Vagina (tissue), 2 donors: ENCODE measurements at regions not wholly inside any gene's neighbourhood (a gene's known extent, or its start where the extent isn't known, plus 50 kb on each side); places are given as distances from the start of the nearest gene placed in this dataset.

ENCODE experiments used
- DNase-seq, 2 donors: peaks; one replicate each; pipeline ENCODE4 v3.0.0-alpha.2; 2017; ENCODE audit errors: extremely low spot score in 2 of 2
- H3K27ac ChIP-seq: fragments of 200-600 bp; sonication (generic); one replicate; pipeline ENCODE4 v1.5.1; 2019
- H3K27me3 ChIP-seq: fragments of 200-600 bp; sonication (generic); one replicate; pipeline ENCODE4 v1.5.1; 2019
- H3K36me3 ChIP-seq, 2 donors: fragments of 200-600 bp; sonication (generic); one replicate each; pipeline ENCODE4 v1.5.1; 2017 to 2019
- H3K4me1 ChIP-seq: fragments of 200-600 bp; sonication (generic); one replicate; pipeline ENCODE4 v1.5.1; 2019
- H3K4me3 ChIP-seq, 2 donors: fragments of 200-600 bp; sonication (generic); 1 replicate in 1 of 2; 2 replicates in 1 of 2; pipeline ENCODE4 v1.5.1; 2016 to 2019
- H3K9me3 ChIP-seq: fragments of 200-600 bp; sonication (generic); one replicate; pipeline ENCODE4 v1.5.1; 2019
- POLR2A ChIP-seq, 2 donors: fragments of 450-650 bp; IDR thresholded peaks; one replicate each; pipeline ENCODE4 v1.6.1; 2017; ENCODE audit warnings: antibody characterized with exemption in 2 of 2, mild to moderate bottlenecking in 2 of 2, moderate library complexity in 2 of 2
- POLR2AphosphoS5 ChIP-seq, 2 donors: sonication (generic); formaldehyde crosslinking; IDR thresholded peaks; one replicate each; pipeline ENCODE4 v1.9.0; 2017; ENCODE audit warnings: antibody characterized with exemption in 2 of 2, mild to moderate bottlenecking in 2 of 2, low read depth in 1 of 2; ENCODE audit not compliant: insufficient read depth in 1 of 2
- intact Hi-C: fragments of 100-400 bp; cut with DNase I; formaldehyde crosslinking; loops from one replicate; pipeline ENCODE4 v1.15.1; 2023
- TF ChIP-seq, protein P1 (sequence below), 3 experiments: fragments of 450-650 bp in 2 of 3; fragments of 200-600 bp in 1 of 3; sonication (generic) in 1 of 3; IDR thresholded peaks; one replicate each; pipeline ENCODE4 v1.5.1; 2017 to 2019; ENCODE audit warnings: antibody characterized with exemption in 3 of 3, mild to moderate bottlenecking in 2 of 3, moderate library complexity in 2 of 3

DNA sequence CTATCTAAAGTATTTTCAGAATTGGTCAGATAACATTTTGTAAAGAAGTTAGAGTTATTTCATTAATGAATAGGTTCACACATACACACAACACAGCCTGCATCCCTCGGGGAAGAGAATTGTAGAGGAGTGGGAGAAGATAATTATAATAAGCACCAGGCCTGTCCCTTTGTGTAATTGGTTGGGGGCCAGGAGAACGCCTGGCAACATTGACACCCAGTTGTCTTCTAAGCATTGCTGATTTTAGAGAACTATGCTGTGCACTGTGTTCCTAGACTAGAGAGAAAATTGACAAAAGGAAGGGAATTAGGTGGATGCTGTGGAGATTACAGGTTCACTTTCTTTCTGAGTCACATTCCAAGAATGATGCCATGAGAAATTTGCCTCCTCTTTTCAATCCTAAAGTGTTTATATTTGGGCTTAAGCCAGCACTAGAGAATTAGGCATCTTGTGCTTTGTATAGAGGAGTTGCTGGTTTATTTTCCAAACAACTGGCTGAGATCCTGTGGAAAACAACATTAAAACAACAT, 247.6 kb downstream of the COX7C start:
- TF ChIP-seq POLR2A (IDR thresholded peaks at IDR 0.05) (no peak), POLR2AphosphoS5 (IDR thresholded peaks at IDR 0.05; ENCODE audit: insufficient read depth in 1 of 2, low read depth in 1 of 2) (no peak)
- TF ChIP-seq, protein P1, sequence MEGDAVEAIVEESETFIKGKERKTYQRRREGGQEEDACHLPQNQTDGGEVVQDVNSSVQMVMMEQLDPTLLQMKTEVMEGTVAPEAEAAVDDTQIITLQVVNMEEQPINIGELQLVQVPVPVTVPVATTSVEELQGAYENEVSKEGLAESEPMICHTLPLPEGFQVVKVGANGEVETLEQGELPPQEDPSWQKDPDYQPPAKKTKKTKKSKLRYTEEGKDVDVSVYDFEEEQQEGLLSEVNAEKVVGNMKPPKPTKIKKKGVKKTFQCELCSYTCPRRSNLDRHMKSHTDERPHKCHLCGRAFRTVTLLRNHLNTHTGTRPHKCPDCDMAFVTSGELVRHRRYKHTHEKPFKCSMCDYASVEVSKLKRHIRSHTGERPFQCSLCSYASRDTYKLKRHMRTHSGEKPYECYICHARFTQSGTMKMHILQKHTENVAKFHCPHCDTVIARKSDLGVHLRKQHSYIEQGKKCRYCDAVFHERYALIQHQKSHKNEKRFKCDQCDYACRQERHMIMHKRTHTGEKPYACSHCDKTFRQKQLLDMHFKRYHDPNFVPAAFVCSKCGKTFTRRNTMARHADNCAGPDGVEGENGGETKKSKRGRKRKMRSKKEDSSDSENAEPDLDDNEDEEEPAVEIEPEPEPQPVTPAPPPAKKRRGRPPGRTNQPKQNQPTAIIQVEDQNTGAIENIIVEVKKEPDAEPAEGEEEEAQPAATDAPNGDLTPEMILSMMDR (IDR thresholded peaks at IDR 0.05): no peak
- Histone ChIP-seq H3K36me3 (no peaks in the 10 kb centered on the region), H3K27me3 (no peaks in the 10 kb centered on the region), H3K4me1 (no peaks in the 10 kb centered on the region), H3K9me3 (no peaks in the 10 kb centered on the region), H3K4me3 (no peak overlapping the region), H3K27ac (no peak overlapping the region)
- DNase-seq: no peak
- intact Hi-C loops: no loop called here

DNA sequence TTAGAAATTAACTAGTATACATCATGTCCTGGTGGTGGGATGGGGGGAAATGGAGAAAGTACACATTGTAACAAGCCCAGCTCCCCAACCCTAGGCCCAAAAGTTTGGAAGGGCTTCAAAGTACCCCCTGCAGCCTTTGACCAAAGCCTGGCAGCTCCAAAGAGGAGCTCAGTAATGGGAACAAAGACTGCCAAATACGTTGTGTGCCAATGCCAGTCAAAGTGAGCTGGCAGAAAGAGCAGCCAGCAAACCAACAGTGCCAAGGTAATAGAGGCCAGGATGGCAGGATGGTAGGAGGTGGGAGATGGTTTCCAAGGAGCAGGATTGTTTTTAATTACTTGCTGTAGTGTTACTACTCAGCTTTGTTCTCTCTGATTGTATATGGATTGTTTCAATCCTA, 248.3 kb downstream of the COX7C start:
- no peak for TF ChIP-seq POLR2A (IDR thresholded peaks at IDR 0.05)
- no peak for TF ChIP-seq POLR2AphosphoS5 (IDR thresholded peaks at IDR 0.05; ENCODE audit: insufficient read depth in 1 of 2, low read depth in 1 of 2)
- TF ChIP-seq, protein P1 (IDR thresholded peaks at IDR 0.05): no peak
- Histone ChIP-seq H3K9me3 (no peaks in the 10 kb centered on the region), H3K4me1 (no peaks in the 10 kb centered on the region), H3K4me3 (no peak overlapping the region), H3K27me3 (no peaks in the 10 kb centered on the region), H3K27ac (no peak overlapping the region), H3K36me3 (no peaks in the 10 kb centered on the region)
- intact Hi-C loops: no loop called here
- no peak for DNase-seq

DNA sequence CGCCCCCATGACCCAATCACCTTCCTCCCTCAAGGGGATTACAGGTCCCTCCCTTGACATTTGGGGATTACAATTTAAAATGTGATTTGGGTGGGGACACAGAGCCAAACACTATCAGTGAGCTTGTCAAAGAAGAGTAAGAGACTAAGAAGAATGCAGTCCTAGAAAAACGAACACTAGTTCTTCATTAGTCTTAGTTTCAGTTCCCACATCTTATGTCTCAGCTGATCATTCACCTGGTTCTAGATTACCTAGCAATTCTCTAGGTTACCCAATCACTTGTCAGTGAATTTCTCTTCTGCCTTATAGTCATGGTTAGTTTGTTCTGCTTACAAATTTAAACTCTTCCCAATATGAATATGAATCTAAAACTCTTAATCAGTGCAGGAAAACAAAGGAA, 251.5 kb downstream of the COX7C start:
- Histone ChIP-seq H3K4me1 (no peaks in the 10 kb centered on the region), H3K27ac (no peak overlapping the region), H3K9me3 (no peaks in the 10 kb centered on the region), H3K36me3 (no peaks in the 10 kb centered on the region), H3K4me3 (no peak overlapping the region), H3K27me3 (no peaks in the 10 kb centered on the region)
- no peak for DNase-seq
- intact Hi-C loops: no loop called here
- TF ChIP-seq, protein P1 (IDR thresholded peaks at IDR 0.05): no peak
- TF ChIP-seq POLR2AphosphoS5 (IDR thresholded peaks at IDR 0.05; ENCODE audit: insufficient read depth in 1 of 2, low read depth in 1 of 2) (no peak), POLR2A (IDR thresholded peaks at IDR 0.05) (no peak)

DNA sequence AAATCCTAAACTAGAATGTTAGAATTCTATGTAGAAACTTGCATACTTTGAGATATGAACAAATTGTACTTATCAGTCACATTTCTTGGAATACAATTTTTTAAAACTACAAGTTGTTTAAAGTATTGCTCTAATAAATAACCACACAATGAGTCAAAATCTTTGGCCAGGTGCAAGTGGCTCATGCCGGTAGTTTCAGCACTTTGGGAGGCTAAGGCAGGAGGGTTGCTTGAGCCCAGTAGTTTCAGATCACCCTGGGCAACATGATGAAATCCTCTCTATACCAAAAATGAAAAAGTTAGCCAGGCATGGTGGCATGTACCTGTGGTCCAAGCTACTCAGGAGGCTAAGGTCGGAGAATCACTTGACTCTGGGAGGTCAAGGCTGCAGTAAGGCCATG, 257.8 kb downstream of the COX7C start:
- Histone ChIP-seq H3K27me3 (no peaks in the 10 kb centered on the region), H3K9me3 (no peaks in the 10 kb centered on the region), H3K27ac (no peak overlapping the region), H3K4me1 (no peaks in the 10 kb centered on the region), H3K4me3 (no peak overlapping the region), H3K36me3 (no peaks in the 10 kb centered on the region)
- intact Hi-C loops: no loop called here
- DNase-seq: no peak
- TF ChIP-seq, protein P1 (IDR thresholded peaks at IDR 0.05): no peak
- TF ChIP-seq POLR2A (IDR thresholded peaks at IDR 0.05) (no peak), POLR2AphosphoS5 (IDR thresholded peaks at IDR 0.05; ENCODE audit: insufficient read depth in 1 of 2, low read depth in 1 of 2) (no peak)

DNA sequence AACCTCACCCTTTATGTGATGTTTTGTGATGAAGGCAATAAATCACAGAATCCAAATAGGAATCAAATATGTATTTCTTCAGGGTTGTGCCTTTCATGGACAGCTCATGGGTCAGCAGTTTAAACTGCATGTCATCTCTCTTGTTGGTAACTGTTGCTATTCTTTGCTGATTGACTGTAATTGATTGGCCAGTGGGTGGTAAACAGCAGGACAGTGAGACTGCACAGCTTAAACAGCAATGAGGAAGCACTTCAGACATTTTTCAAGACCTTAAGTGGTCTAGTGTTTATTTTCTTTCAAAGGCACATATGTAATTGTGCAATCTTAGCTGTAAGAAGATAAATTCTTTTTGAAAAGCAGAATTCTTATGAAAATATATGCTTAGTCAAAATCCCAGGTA, 260.5 kb downstream of the COX7C start:
- H3K36me3 ChIP-seq: no peaks in the 10 kb centered on the region
- intact Hi-C loops: no loop called here
- DNase-seq: no peak

More for the DNA sequence above, 260.5 kb downstream of the COX7C start:
- TF ChIP-seq, protein P1 (IDR thresholded peaks at IDR 0.05): no peak
- TF ChIP-seq POLR2A (IDR thresholded peaks at IDR 0.05) (no peak), POLR2AphosphoS5 (IDR thresholded peaks at IDR 0.05; ENCODE audit: insufficient read depth in 1 of 2, low read depth in 1 of 2) (no peak)
- Histone ChIP-seq H3K27ac (no peak overlapping the region), H3K4me3 (no peak overlapping the region), H3K27me3 (no peaks in the 10 kb centered on the region), H3K9me3 (no peaks in the 10 kb centered on the region), H3K4me1 (no peaks in the 10 kb centered on the region)
